HG03108 (cell line): ENCODE measurements at regions not wholly inside any gene's neighbourhood (a gene's known extent, or its start where the extent isn't known, plus 50 kb on each side); places are given as distances from the start of the nearest gene placed in this dataset.

ENCODE experiments used
- ATAC-seq: cut with Tn5 transposase; IDR thresholded peaks from one replicate; pipeline ENCODE4 v1.9.1; 2021; ENCODE audit warnings: moderate library complexity; ENCODE audit not compliant: unreplicated experiment

GRCh38 chr13:84997858-84998257 lies 801.4 kb downstream of the SLITRK6 start:
- no peak for ATAC-seq

GRCh38 chr13:84994582-84994981 lies 804.6 kb downstream of the SLITRK6 start:
- no peak for ATAC-seq

GRCh38 chr13:84985860-84986259 lies 813.4 kb downstream of the SLITRK6 start:
- no peak for ATAC-seq

- no peak for ATAC-seq
These were observed 815.9 kb downstream of the SLITRK6 start for GRCh38 chr13:84983321-84983720.

GRCh38 chr13:84980571-84980970 lies 818.6 kb downstream of the SLITRK6 start:
- no peak for ATAC-seq

- ATAC-seq = no peak
These were observed 820.4 kb downstream of the SLITRK6 start for GRCh38 chr13:84978851-84979250.

- no peak for ATAC-seq
These were observed 825.6 kb downstream of the SLITRK6 start for GRCh38 chr13:84973661-84974060.

- no peak for ATAC-seq
These were observed 826.3 kb downstream of the SLITRK6 start for GRCh38 chr13:84972907-84973306.

- no peak for ATAC-seq
These were observed 836.4 kb downstream of the SLITRK6 start for GRCh38 chr13:84962849-84963248.

- ATAC-seq = no peak
These were observed 837.0 kb downstream of the SLITRK6 start for GRCh38 chr13:84962141-84962750.

GRCh38 chr13:84961023-84961422 lies 838.2 kb downstream of the SLITRK6 start:
- no peak for ATAC-seq

GRCh38 chr13:84959818-84960217 lies 839.4 kb downstream of the SLITRK6 start:
- ATAC-seq = no peak

GRCh38 chr13:84954636-84955035 lies 844.6 kb downstream of the SLITRK6 start:
- no peak for ATAC-seq

GRCh38 chr13:84951128-84951527 lies 848.1 kb downstream of the SLITRK6 start:
- ATAC-seq = no peak

- no peak for ATAC-seq
These were observed 853.0 kb downstream of the SLITRK6 start for GRCh38 chr13:84946192-84946591.

- no peak for ATAC-seq
These were observed 858.4 kb downstream of the SLITRK6 start for GRCh38 chr13:84940798-84941197.

GRCh38 chr13:84940167-84940566 lies 859.1 kb downstream of the SLITRK6 start:
- no peak for ATAC-seq

- no peak for ATAC-seq
These were observed 864.3 kb downstream of the SLITRK6 start for GRCh38 chr13:84934911-84935310.

GRCh38 chr13:84933797-84934196 lies 865.4 kb downstream of the SLITRK6 start:
- ATAC-seq = no peak

- no peak for ATAC-seq
These were observed 868.0 kb downstream of the SLITRK6 start for GRCh38 chr13:84931264-84931663.

- ATAC-seq = no peak
These were observed 871.6 kb downstream of the SLITRK6 start for GRCh38 chr13:84927442-84928169.

GRCh38 chr13:84925443-84925842 lies 873.8 kb downstream of the SLITRK6 start:
- no peak for ATAC-seq

- ATAC-seq = no peak
These were observed 875.4 kb downstream of the SLITRK6 start for GRCh38 chr13:84923831-84924230.
